ENCODE measurements at regions not wholly inside any gene's neighbourhood (a gene's known extent, or its start where the extent isn't known, plus 50 kb on each side); places are given as distances from the start of the nearest gene placed in this dataset.
"Not testable (repeated sequence)": the region's sequence is repeated elsewhere in the genome, so short reads cannot be mapped to it uniquely, and the experiment has no call there.

DNA sequence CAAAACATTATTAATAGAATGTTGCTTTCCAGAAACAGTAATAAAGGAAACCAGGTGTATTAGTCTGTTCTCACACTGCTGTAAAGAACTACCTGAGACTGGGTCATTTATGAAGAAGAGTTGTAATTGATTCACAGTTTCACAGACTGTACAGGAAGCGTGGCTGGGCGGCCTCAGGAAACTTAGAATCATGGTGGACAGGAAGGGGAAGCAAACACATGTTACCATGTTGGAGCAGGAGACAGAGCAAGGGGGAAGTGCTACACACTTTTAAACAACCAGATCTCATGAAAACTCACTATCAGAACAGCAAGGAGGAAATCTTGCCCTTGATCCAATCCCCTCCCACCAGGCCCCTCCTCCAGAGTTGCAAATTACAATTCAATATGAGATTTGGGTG lies 815.8 kb downstream of the TRIML1 start:
- no peak overlapping the region for H3K9ac ChIP-seq (ENCODE audit: low read length in 5 of 5)
- H3K36me3 ChIP-seq (ENCODE audit: control insufficient read depth in 5 of 5, insufficient read depth in 5 of 5, low read length in 5 of 5): no peaks in the 10 kb centered on the region
- H3K27me3 ChIP-seq (ENCODE audit: control insufficient read depth in 5 of 5, insufficient read depth in 4 of 5, low read length in 5 of 5): no peaks in the 10 kb centered on the region
- H3K27ac ChIP-seq (ENCODE audit: low read depth, low read length): no peak overlapping the region
- H3K9me3 ChIP-seq (ENCODE audit: control insufficient read depth in 5 of 5, low read length in 5 of 5): no peaks in the 10 kb centered on the region
- no peak overlapping the region for H3K4me3 ChIP-seq (ENCODE audit: low read depth in 1 of 5, low read length in 5 of 5)
- peaks cover 0 to 5% (median 0%) of the 10 kb centered on the region in 5 donors for H3K4me1 ChIP-seq (ENCODE audit: control insufficient read depth in 5 of 5, insufficient read depth in 5 of 5, low read length in 5 of 5)

DNA sequence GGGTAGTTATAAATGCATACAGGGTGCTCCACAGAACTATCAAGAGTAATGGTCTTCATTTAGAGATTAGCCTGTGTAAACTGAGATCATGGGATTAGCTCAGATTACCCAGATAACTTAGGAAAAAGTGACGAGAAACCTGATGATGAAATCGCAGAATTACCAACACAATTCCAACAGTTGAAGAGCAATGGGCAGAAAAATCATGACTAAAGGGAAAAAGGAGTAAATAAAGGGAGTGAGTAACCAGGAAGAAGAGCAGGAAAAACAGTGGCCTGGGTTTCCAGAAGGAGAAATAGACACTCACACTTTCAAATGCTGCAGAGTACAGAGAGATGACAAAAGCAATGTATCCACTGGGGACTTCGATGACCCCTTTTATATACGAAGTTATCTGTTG lies 817.3 kb downstream of the TRIML1 start:
- Histone ChIP-seq H3K27ac (ENCODE audit: low read depth, low read length) (no peak overlapping the region), H3K36me3 (ENCODE audit: control insufficient read depth in 5 of 5, insufficient read depth in 5 of 5, low read length in 5 of 5) (no peaks in the 10 kb centered on the region), H3K9me3 (ENCODE audit: control insufficient read depth in 5 of 5, low read length in 5 of 5) (no peaks in the 10 kb centered on the region), H3K9ac (ENCODE audit: low read length in 5 of 5) (no peak overlapping the region), H3K27me3 (ENCODE audit: control insufficient read depth in 5 of 5, insufficient read depth in 4 of 5, low read length in 5 of 5) (no peaks in the 10 kb centered on the region), H3K4me3 (ENCODE audit: low read depth in 1 of 5, low read length in 5 of 5) (no peak overlapping the region), H3K4me1 (ENCODE audit: control insufficient read depth in 5 of 5, insufficient read depth in 5 of 5, low read length in 5 of 5) (peaks cover 0 to 5% (median 0%) of the 10 kb centered on the region in 5 donors)

DNA sequence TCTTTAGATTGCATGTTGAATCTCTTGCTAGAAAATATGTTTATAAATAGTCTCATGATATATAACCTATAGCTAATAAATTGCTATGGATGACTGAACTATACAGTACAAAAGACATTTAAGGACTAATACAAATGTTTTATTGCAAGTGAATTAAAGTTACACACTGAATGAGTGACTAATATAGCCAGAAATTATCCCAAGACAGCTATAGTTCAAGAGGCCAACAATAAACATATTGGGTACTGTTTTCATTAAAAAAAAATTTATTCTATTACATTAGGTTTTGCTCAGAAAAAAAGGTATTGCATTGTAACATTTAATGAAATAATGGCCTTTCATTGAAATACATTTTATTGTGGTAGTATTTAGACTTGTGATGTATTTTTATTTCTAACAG lies 819.1 kb downstream of the TRIML1 start:
- no peaks in the 10 kb centered on the region for H3K9me3 ChIP-seq (ENCODE audit: control insufficient read depth in 5 of 5, low read length in 5 of 5)
- H3K4me1 ChIP-seq (ENCODE audit: control insufficient read depth in 5 of 5, insufficient read depth in 5 of 5, low read length in 5 of 5): peaks cover 0 to 5% (median 0%) of the 10 kb centered on the region in 5 donors
- no peak overlapping the region for H3K4me3 ChIP-seq (ENCODE audit: low read depth in 1 of 5, low read length in 5 of 5)
- no peaks in the 10 kb centered on the region for H3K36me3 ChIP-seq (ENCODE audit: control insufficient read depth in 5 of 5, insufficient read depth in 5 of 5, low read length in 5 of 5)
- H3K9ac ChIP-seq (ENCODE audit: low read length in 5 of 5): no peak overlapping the region
- no peak overlapping the region for H3K27ac ChIP-seq (ENCODE audit: low read depth, low read length)
- no peaks in the 10 kb centered on the region for H3K27me3 ChIP-seq (ENCODE audit: control insufficient read depth in 5 of 5, insufficient read depth in 4 of 5, low read length in 5 of 5)

DNA sequence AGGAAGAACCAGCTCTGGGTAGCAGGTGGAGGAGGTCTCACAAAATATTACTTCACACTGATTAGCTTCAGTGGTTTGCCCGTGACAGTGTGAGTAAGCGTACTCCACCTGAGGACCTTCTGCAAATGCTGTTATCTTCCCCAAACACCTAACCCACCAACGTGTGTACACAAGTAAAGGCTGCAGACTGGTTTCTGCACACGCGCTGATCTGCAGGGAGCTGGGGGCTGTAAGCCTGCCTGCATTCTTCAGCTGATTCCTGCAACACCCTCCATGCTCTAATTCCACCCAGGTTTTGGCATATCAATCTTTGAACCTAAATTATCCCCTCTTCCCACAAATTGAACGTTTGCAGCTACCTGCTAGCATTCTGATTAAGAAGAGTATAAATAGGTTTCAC lies 820.2 kb downstream of the TRIML1 start:
- Histone ChIP-seq H3K27ac (ENCODE audit: low read depth, low read length) (no peak overlapping the region), H3K4me3 (ENCODE audit: low read depth in 1 of 5, low read length in 5 of 5) (no peak overlapping the region), H3K27me3 (ENCODE audit: control insufficient read depth in 5 of 5, insufficient read depth in 4 of 5, low read length in 5 of 5) (no peaks in the 10 kb centered on the region), H3K36me3 (ENCODE audit: control insufficient read depth in 5 of 5, insufficient read depth in 5 of 5, low read length in 5 of 5) (no peaks in the 10 kb centered on the region), H3K4me1 (ENCODE audit: control insufficient read depth in 5 of 5, insufficient read depth in 5 of 5, low read length in 5 of 5) (peaks cover 0 to 5% (median 0%) of the 10 kb centered on the region in 5 donors), H3K9me3 (ENCODE audit: control insufficient read depth in 5 of 5, low read length in 5 of 5) (no peaks in the 10 kb centered on the region), H3K9ac (ENCODE audit: low read length in 5 of 5) (no peak overlapping the region)

DNA sequence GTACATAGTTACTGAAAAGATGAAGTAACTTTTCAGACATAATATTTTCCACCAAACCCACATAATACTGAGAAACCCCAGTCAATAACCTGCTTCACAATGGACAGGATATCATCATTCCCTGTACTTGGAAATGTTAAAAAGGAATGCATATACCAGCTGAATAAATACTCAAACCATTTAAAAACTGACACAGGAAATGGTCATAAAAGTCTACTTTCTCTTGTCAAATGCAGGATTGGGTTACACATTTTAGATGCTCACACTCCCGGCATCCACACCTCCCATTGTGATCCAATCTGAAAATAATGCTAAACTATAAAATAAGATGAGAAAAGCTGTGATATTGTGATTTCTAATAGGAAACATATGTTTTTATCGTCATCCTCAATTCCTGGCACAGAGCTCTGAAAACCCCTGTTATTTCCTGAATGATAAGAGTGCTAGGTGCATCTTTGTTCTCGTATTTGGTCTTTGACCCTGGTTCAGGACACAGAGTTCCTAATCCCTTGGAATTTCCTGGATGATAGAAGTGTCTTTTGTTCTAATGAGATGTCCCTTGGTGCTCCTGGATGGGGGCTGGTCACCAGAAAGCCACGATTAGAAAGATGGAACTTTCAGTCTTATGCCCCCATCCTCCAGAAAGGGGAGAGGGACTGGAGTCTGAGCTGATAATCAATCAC lies 821.3 kb downstream of the TRIML1 start:
- Histone ChIP-seq H3K36me3 (ENCODE audit: control insufficient read depth in 5 of 5, insufficient read depth in 5 of 5, low read length in 5 of 5) (no peaks in the 10 kb centered on the region), H3K9ac (ENCODE audit: low read length in 5 of 5) (no peak overlapping the region), H3K27me3 (ENCODE audit: control insufficient read depth in 5 of 5, insufficient read depth in 4 of 5, low read length in 5 of 5) (no peaks in the 10 kb centered on the region), H3K4me1 (ENCODE audit: control insufficient read depth in 5 of 5, insufficient read depth in 5 of 5, low read length in 5 of 5) (peaks cover 0 to 5% (median 0%) of the 10 kb centered on the region in 5 donors), H3K9me3 (ENCODE audit: control insufficient read depth in 5 of 5, low read length in 5 of 5) (no peaks in the 10 kb centered on the region), H3K4me3 (ENCODE audit: low read depth in 1 of 5, low read length in 5 of 5) (no peak overlapping the region), H3K27ac (ENCODE audit: low read depth, low read length) (no peak overlapping the region)

DNA sequence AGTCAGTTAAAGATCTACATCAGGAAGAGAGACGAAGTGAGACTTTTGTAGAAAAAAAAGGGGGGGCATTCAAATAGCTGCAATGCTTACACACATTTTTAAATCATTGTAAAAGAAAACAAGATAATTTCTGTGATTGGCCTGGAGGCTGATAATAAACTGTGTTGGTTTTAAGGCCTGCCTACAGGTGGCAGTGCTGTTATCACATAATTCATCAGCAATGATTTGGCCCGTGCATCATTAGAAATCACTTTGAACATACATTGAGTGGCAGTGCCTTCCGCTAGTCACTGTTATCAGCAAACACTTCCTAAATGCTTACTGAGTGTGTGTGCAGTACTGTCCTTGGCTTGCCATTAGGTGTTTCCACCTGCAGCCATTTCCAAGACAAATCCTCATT lies 831.9 kb downstream of the TRIML1 start:
- Histone ChIP-seq H3K27ac (ENCODE audit: low read depth, low read length) (no peak overlapping the region), H3K27me3 (ENCODE audit: control insufficient read depth in 5 of 5, insufficient read depth in 4 of 5, low read length in 5 of 5) (no peaks in the 10 kb centered on the region), H3K4me1 (ENCODE audit: control insufficient read depth in 5 of 5, insufficient read depth in 5 of 5, low read length in 5 of 5) (no peaks in the 10 kb centered on the region), H3K36me3 (ENCODE audit: control insufficient read depth in 5 of 5, insufficient read depth in 5 of 5, low read length in 5 of 5) (no peaks in the 10 kb centered on the region), H3K9me3 (ENCODE audit: control insufficient read depth in 5 of 5, low read length in 5 of 5) (no peaks in the 10 kb centered on the region), H3K9ac (ENCODE audit: low read length in 5 of 5) (no peak overlapping the region), H3K4me3 (ENCODE audit: low read depth in 1 of 5, low read length in 5 of 5) (no peak overlapping the region)

DNA sequence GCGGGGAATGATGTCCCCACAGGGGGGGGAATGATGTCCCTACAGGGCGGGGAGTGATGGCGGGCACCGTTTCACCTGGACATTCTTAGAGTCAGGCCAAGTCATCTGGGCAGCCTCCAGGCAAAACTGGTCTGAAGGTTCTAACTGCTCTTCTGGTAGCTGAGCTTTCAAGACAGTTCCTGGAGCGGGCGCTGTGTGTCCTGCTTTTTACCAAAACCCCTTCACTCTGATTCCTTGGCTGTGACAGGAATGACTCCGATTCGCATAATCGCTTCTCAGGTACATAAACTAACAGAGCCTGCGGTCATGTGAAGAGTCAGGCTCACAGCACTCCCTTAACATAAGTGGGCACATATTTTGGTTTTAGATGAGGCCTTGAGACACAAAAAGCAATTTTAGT lies 836.0 kb downstream of the TRIML1 start:
- Histone ChIP-seq H3K27me3 (ENCODE audit: control insufficient read depth in 5 of 5, insufficient read depth in 4 of 5, low read length in 5 of 5) (no peaks in the 10 kb centered on the region), H3K27ac (ENCODE audit: low read depth, low read length) (no peak overlapping the region), H3K36me3 (ENCODE audit: control insufficient read depth in 5 of 5, insufficient read depth in 5 of 5, low read length in 5 of 5) (no peaks in the 10 kb centered on the region), H3K4me3 (ENCODE audit: low read depth in 1 of 5, low read length in 5 of 5) (no peak overlapping the region), H3K9me3 (ENCODE audit: control insufficient read depth in 5 of 5, low read length in 5 of 5) (no peaks in the 10 kb centered on the region), H3K4me1 (ENCODE audit: control insufficient read depth in 5 of 5, insufficient read depth in 5 of 5, low read length in 5 of 5) (peaks cover 0 to 4% (median 0%) of the 10 kb centered on the region in 5 donors), H3K9ac (ENCODE audit: low read length in 5 of 5) (no peak overlapping the region)

DNA sequence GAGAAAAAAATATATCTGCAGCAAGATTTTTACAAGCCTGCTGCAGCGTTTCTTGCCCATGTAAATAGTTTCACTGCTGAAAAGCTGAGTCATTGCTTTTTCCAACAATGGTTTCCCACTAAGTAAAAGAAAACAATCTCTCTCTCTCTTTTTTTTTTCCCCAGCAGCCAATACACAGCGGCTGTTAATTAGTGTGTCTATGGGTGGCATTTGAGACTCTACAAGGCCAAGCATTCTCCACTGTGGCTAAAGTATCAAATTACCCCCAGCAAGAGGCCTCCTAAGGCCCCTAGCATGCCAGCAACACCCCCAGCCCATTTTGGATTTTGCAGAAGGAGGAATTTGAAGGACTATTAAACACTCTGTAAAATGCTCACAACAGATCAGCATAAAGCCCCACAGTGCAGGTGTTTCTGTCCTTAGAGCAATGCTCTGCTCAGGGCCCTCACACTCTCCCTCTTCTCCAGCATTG lies 837.4 kb downstream of the TRIML1 start:
- Histone ChIP-seq H3K9me3 (ENCODE audit: control insufficient read depth in 5 of 5, low read length in 5 of 5) (no peaks in the 10 kb centered on the region), H3K4me3 (ENCODE audit: low read depth in 1 of 5, low read length in 5 of 5) (no peak overlapping the region), H3K4me1 (ENCODE audit: control insufficient read depth in 5 of 5, insufficient read depth in 5 of 5, low read length in 5 of 5) (peaks cover 0 to 4% (median 0%) of the 10 kb centered on the region in 5 donors), H3K36me3 (ENCODE audit: control insufficient read depth in 5 of 5, insufficient read depth in 5 of 5, low read length in 5 of 5) (no peaks in the 10 kb centered on the region), H3K9ac (ENCODE audit: low read length in 5 of 5) (no peak overlapping the region), H3K27ac (ENCODE audit: low read depth, low read length) (no peak overlapping the region), H3K27me3 (ENCODE audit: control insufficient read depth in 5 of 5, insufficient read depth in 4 of 5, low read length in 5 of 5) (no peaks in the 10 kb centered on the region)

DNA sequence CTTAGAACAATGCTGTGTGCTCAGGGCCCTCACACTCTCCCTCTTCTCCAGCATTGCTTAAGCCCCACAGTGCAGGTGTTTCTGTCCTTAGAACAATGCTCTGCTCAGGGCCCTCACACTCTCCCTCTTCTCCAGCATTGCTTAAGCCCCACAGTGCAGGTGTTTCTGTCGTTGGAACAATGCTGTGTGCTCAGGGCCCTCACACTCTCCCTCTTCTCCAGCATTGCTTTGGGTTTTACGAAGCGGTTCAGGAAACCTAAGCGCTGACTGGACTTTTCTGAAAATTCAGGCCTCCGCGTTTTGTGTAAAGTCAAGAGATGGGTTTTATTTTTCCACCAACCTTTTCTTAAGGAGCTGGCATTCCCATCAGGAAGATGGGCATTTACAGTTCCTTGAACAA lies 838.0 kb downstream of the TRIML1 start:
- H3K27ac ChIP-seq (ENCODE audit: low read depth, low read length): not testable (repeated sequence)

DNA sequence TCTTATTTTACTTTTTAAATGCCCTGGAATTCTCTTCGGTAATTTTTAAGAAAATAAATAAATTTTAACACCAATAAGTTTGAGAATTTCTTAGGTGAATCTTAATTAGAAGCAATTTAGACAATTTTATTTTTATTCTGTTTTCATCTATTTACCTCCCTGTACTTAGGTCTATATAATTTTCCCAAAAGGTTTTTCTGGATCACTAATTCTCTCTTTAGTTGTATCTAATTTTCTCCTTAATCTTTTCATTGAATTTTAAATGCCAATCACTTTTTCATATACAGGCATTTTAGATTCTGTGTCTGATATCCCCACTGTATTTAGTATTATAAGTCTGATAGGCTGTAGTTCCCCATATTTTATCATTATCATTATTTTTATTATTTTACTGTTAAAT lies 845.3 kb downstream of the TRIML1 start:
- no peaks in the 10 kb centered on the region for H3K4me1 ChIP-seq (ENCODE audit: control insufficient read depth in 5 of 5, insufficient read depth in 5 of 5, low read length in 5 of 5)
- H3K9ac ChIP-seq (ENCODE audit: low read length in 5 of 5): no peak overlapping the region
- H3K27ac ChIP-seq (ENCODE audit: low read depth, low read length): no peak overlapping the region

More for the DNA sequence above, 838.0 kb downstream of the TRIML1 start:
- not testable (repeated sequence) for H3K36me3 ChIP-seq (ENCODE audit: control insufficient read depth in 5 of 5, insufficient read depth in 5 of 5, low read length in 5 of 5); H3K27me3 ChIP-seq (ENCODE audit: control insufficient read depth in 5 of 5, insufficient read depth in 4 of 5, low read length in 5 of 5); H3K9me3 ChIP-seq (ENCODE audit: control insufficient read depth in 5 of 5, low read length in 5 of 5); H3K4me1 ChIP-seq (ENCODE audit: control insufficient read depth in 5 of 5, insufficient read depth in 5 of 5, low read length in 5 of 5); H3K4me3 ChIP-seq (ENCODE audit: low read depth in 1 of 5, low read length in 5 of 5); H3K9ac ChIP-seq (ENCODE audit: low read length in 5 of 5)

More for the DNA sequence above, 845.3 kb downstream of the TRIML1 start:
- Histone ChIP-seq H3K27me3 (ENCODE audit: control insufficient read depth in 5 of 5, insufficient read depth in 4 of 5, low read length in 5 of 5) (no peaks in the 10 kb centered on the region), H3K9me3 (ENCODE audit: control insufficient read depth in 5 of 5, low read length in 5 of 5) (peaks cover 0 to 13% (median 0%) of the 10 kb centered on the region in 5 donors), H3K36me3 (ENCODE audit: control insufficient read depth in 5 of 5, insufficient read depth in 5 of 5, low read length in 5 of 5) (no peaks in the 10 kb centered on the region), H3K4me3 (ENCODE audit: low read depth in 1 of 5, low read length in 5 of 5) (no peak overlapping the region)

All from subcutaneous abdominal adipose tissue (tissue), 5 donors.